ENCODE measurements at regions not wholly inside any gene's neighbourhood (a gene's known extent, or its start where the extent isn't known, plus 50 kb on each side); places are given as distances from the start of the nearest gene placed in this dataset.

DNA sequence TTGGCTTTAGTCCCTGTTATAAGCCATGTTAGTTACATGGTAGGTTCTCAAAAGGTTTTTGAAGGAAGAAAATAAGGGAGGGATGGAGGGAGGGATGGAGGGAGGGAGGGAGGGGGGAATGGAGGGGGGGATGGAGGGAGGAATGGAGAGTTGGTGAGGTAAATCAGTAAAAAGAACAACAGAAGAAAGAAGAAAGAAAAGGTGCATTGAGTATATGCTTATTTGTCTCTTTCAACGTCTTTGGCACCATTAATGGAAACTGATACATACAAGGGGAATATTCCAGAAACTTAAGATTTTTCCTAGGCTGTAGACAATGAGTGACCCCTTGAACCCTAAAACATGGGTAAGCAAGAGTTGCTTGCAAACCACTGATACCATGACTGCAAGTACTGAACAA lies 1056.3 kb downstream of the CDH11 start:
- TF ChIP-seq, protein P1, sequence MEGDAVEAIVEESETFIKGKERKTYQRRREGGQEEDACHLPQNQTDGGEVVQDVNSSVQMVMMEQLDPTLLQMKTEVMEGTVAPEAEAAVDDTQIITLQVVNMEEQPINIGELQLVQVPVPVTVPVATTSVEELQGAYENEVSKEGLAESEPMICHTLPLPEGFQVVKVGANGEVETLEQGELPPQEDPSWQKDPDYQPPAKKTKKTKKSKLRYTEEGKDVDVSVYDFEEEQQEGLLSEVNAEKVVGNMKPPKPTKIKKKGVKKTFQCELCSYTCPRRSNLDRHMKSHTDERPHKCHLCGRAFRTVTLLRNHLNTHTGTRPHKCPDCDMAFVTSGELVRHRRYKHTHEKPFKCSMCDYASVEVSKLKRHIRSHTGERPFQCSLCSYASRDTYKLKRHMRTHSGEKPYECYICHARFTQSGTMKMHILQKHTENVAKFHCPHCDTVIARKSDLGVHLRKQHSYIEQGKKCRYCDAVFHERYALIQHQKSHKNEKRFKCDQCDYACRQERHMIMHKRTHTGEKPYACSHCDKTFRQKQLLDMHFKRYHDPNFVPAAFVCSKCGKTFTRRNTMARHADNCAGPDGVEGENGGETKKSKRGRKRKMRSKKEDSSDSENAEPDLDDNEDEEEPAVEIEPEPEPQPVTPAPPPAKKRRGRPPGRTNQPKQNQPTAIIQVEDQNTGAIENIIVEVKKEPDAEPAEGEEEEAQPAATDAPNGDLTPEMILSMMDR (IDR thresholded peaks at IDR 0.05; ENCODE audit: poor library complexity, severe bottlenecking): no peak
- TF ChIP-seq, protein P2, sequence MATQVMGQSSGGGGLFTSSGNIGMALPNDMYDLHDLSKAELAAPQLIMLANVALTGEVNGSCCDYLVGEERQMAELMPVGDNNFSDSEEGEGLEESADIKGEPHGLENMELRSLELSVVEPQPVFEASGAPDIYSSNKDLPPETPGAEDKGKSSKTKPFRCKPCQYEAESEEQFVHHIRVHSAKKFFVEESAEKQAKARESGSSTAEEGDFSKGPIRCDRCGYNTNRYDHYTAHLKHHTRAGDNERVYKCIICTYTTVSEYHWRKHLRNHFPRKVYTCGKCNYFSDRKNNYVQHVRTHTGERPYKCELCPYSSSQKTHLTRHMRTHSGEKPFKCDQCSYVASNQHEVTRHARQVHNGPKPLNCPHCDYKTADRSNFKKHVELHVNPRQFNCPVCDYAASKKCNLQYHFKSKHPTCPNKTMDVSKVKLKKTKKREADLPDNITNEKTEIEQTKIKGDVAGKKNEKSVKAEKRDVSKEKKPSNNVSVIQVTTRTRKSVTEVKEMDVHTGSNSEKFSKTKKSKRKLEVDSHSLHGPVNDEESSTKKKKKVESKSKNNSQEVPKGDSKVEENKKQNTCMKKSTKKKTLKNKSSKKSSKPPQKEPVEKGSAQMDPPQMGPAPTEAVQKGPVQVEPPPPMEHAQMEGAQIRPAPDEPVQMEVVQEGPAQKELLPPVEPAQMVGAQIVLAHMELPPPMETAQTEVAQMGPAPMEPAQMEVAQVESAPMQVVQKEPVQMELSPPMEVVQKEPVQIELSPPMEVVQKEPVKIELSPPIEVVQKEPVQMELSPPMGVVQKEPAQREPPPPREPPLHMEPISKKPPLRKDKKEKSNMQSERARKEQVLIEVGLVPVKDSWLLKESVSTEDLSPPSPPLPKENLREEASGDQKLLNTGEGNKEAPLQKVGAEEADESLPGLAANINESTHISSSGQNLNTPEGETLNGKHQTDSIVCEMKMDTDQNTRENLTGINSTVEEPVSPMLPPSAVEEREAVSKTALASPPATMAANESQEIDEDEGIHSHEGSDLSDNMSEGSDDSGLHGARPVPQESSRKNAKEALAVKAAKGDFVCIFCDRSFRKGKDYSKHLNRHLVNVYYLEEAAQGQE (IDR thresholded peaks at IDR 0.05; ENCODE audit: borderline replicate concordance): no peak
- TF ChIP-seq SMC3 (conservative IDR thresholded peaks at IDR 0.05; ENCODE audit: poor library complexity): no peak
- no peak for TF ChIP-seq EZH2 (IDR thresholded peaks at IDR 0.05; ENCODE audit: borderline replicate concordance, insufficient read depth, low read length, poor library complexity, severe bottlenecking)
- no peak for TF ChIP-seq RAD21 (conservative IDR thresholded peaks at IDR 0.05)
